ENCODE measurements at regions not wholly inside any gene's neighbourhood (a gene's known extent, or its start where the extent isn't known, plus 50 kb on each side); places are given as distances from the start of the nearest gene placed in this dataset.

- Histone ChIP-seq H2AFZ (ENCODE audit: low read length) (no peak overlapping the region), H3K79me2 (ENCODE audit: insufficient read depth, low read length) (no peaks in the 10 kb centered on the region), H3K9me3 (ENCODE audit: low read length) (no peaks in the 10 kb centered on the region), H3K4me2 (ENCODE audit: low read depth, low read length) (no peak overlapping the region), H3K4me1 (ENCODE audit: insufficient read depth, low read length) (no peaks in the 10 kb centered on the region), H4K20me1 (ENCODE audit: insufficient read depth, low read length) (no peaks in the 10 kb centered on the region), H3K27ac (ENCODE audit: extremely low read length, insufficient read depth, low read length) (no peak overlapping the region), H3K27me3 (ENCODE audit: control insufficient read depth in 1 of 2, insufficient read depth in 2 of 2, low read length in 2 of 2) (no peaks in the 10 kb centered on the region), H3K36me3 (replicated peaks in 1 of 2; ENCODE audit: control insufficient read depth in 1 of 2, insufficient read depth in 2 of 2, low read length in 2 of 2) (no peaks in the 10 kb centered on the region), H3K9ac (ENCODE audit: insufficient read depth, low read depth, low read length) (no peak overlapping the region), H3K4me3 (replicated peaks in 1 of 3; ENCODE audit: insufficient read depth in 1 of 3, low read depth in 2 of 3, low read length in 3 of 3) (no peak overlapping the region)
- FAIRE-seq: no peak
- no peak for DNase-seq (ENCODE audit: low spot score)
- in situ Hi-C loops (cut with HindIII; ENCODE audit: extremely low pct_ligation_motif_present, low pct_unique_long_range_greater_than_20kb): no loop called here
- CTCF ChIA-PET (ENCODE audit: low intra/inter-chr PET ratio, low total read pairs): no interaction called here
- intact Hi-C loops (cut with micrococcal nuclease; ENCODE audit: unreplicated experiment): no loop called here
- BruUV-seq (replicated peaks): no TSS peak
- no peak for ATAC-seq
- POLR2A ChIA-PET: no interaction called here
- no peak for TF ChIP-seq PHF20 (CRISPR knock-in tag; IDR thresholded peaks at IDR 0.05)
- no peak for TF ChIP-seq SRY (CRISPR knock-in tag; IDR thresholded peaks at IDR 0.05)
- no peak for TF ChIP-seq RXRA (CRISPR knock-in tag; IDR thresholded peaks at IDR 0.05)
- no peak for TF ChIP-seq STAT6 (CRISPR knock-in tag; IDR thresholded peaks at IDR 0.05; ENCODE audit: borderline replicate concordance)
- TF ChIP-seq NCOA1 (CRISPR knock-in tag; IDR thresholded peaks at IDR 0.05): no peak
- no peak for TF ChIP-seq ZNF609 (CRISPR knock-in tag; IDR thresholded peaks at IDR 0.05; ENCODE audit: borderline replicate concordance)
- TF ChIP-seq, protein P1, sequence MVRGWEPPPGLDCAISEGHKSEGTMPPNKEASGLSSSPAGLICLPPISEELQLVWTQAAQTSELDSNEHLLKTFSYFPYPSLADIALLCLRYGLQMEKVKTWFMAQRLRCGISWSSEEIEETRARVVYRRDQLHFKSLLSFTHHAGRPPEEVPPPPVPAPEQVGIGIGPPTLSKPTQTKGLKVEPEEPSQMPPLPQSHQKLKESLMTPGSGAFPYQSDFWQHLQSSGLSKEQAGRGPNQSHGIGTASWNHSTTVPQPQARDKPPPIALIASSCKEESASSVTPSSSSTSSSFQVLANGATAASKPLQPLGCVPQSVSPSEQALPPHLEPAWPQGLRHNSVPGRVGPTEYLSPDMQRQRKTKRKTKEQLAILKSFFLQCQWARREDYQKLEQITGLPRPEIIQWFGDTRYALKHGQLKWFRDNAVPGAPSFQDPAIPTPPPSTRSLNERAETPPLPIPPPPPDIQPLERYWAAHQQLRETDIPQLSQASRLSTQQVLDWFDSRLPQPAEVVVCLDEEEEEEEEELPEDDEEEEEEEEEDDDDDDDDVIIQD (CRISPR knock-in tag; IDR thresholded peaks at IDR 0.05; ENCODE audit: low read depth): no peak
- no peak for TF ChIP-seq DNMT3B (CRISPR knock-in tag; conservative IDR thresholded peaks at IDR 0.05)
- no peak for TF ChIP-seq MBNL3 (CRISPR knock-in tag; conservative IDR thresholded peaks at IDR 0.05)
- TF ChIP-seq LRRFIP1 (CRISPR knock-in tag; conservative IDR thresholded peaks at IDR 0.05): no peak
- TF ChIP-seq ZNF567 (CRISPR knock-in tag; IDR thresholded peaks at IDR 0.05; ENCODE audit: borderline replicate concordance): no peak
- TF ChIP-seq HMGA1 (CRISPR knock-in tag; conservative IDR thresholded peaks at IDR 0.05): no peak
- no peak for TF ChIP-seq RARA (CRISPR knock-in tag; IDR thresholded peaks at IDR 0.05)
- no peak for TF ChIP-seq ADNP (CRISPR knock-in tag; IDR thresholded peaks at IDR 0.05)
- TF ChIP-seq WIZ (CRISPR knock-in tag; IDR thresholded peaks at IDR 0.05): no peak
Measured at GRCh38 chr18:28766721-28767120, 589.8 kb upstream of the CDH2 start.
